Colonic mucosa (tissue), 4 donors: ENCODE measurements at regions not wholly inside any gene's neighbourhood (a gene's known extent, or its start where the extent isn't known, plus 50 kb on each side); places are given as distances from the start of the nearest gene placed in this dataset.

Experiments used
- DNase-seq: peaks from one replicate; pipeline ENCODE4 v3.0.0-alpha.2; 2020
- H3K27ac ChIP-seq: fragments of 200-600 bp; one replicate; pipeline ENCODE4 v1.8.0; 2021
- H3K27me3 ChIP-seq: fragments of 200-600 bp; one replicate; pipeline ENCODE4 v1.8.0; 2021
- H3K36me3 ChIP-seq: fragments of 200-600 bp; one replicate; pipeline ENCODE4 v1.8.0; 2021
- H3K4me1 ChIP-seq: fragments of 200-600 bp; one replicate; pipeline ENCODE4 v1.8.0; 2021; ENCODE audit warnings: mild to moderate bottlenecking
- H3K4me3 ChIP-seq: fragments of 200-600 bp; one replicate; pipeline ENCODE4 v1.8.0; 2021
- H3K9ac ChIP-seq, 2 donors: one replicate each; pipeline ENCODE4 v1.7.0; 2013; ENCODE audit warnings: control low read depth in 2 of 2, low read depth in 2 of 2, low read length in 2 of 2
- H3K9me3 ChIP-seq: fragments of 200-600 bp; one replicate; pipeline ENCODE4 v1.8.0; 2021
- CTCF ChIP-seq: fragments of 200-600 bp; IDR thresholded peaks from one replicate; pipeline ENCODE4 v1.8.0; 2022; ENCODE audit warnings: antibody characterized with exemption, mild to moderate bottlenecking
- intact Hi-C: fragments of 100-400 bp; cut with DNase I; formaldehyde crosslinking; loops from one replicate; pipeline ENCODE4 v1.14.1; 2022
- donor health status: healthy.
- donor health status: DM: no; HTN: no; CAD: no.
- donor health status: DM: no; HTN: no; CAD: no.

GRCh38 chr11:16494918-16495691, 138.8 kb upstream of the SOX6 start:
- no peak for TF ChIP-seq CTCF
- no peak overlapping the region for H3K27ac ChIP-seq
- DNase-seq = no peak
- no peak overlapping the region for H3K4me3 ChIP-seq
- no peak overlapping the region for H3K9ac ChIP-seq
- H3K4me1 ChIP-seq = no peaks in the 10 kb centered on the region
- H3K9me3 ChIP-seq = no peaks in the 10 kb centered on the region
- no peaks in the 10 kb centered on the region for H3K27me3 ChIP-seq
- intact Hi-C loops = no loop called here
- no peaks in the 10 kb centered on the region for H3K36me3 ChIP-seq

GRCh38 chr11:16484434-16484833, 128.1 kb upstream of the SOX6 start:
- no peak for DNase-seq
- Histone ChIP-seq H3K27ac (no peak overlapping the region), H3K9ac (no peak overlapping the region), H3K4me1 (no peaks in the 10 kb centered on the region), H3K4me3 (no peak overlapping the region), H3K36me3 (no peaks in the 10 kb centered on the region), H3K27me3 (no peaks in the 10 kb centered on the region), H3K9me3 (no peaks in the 10 kb centered on the region)
- no peak for TF ChIP-seq CTCF
- intact Hi-C loops = no loop called here

- no peaks in the 10 kb centered on the region for H3K36me3 ChIP-seq
- H3K9me3 ChIP-seq = no peaks in the 10 kb centered on the region
- no peaks in the 10 kb centered on the region for H3K4me1 ChIP-seq
- H3K9ac ChIP-seq = no peak overlapping the region
- TF ChIP-seq CTCF = no peak
- no peak overlapping the region for H3K4me3 ChIP-seq
- DNase-seq = no peak
- intact Hi-C loops = no loop called here
- H3K27ac ChIP-seq = no peak overlapping the region
- H3K27me3 ChIP-seq = no peaks in the 10 kb centered on the region
Measured at GRCh38 chr11:16474659-16475058, 118.3 kb upstream of the SOX6 start.

- Histone ChIP-seq H3K4me3 (no peak overlapping the region), H3K4me1 (no peaks in the 10 kb centered on the region), H3K9me3 (no peaks in the 10 kb centered on the region), H3K36me3 (no peaks in the 10 kb centered on the region), H3K9ac (no peak overlapping the region), H3K27ac (no peak overlapping the region), H3K27me3 (no peaks in the 10 kb centered on the region)
- intact Hi-C loops = no loop called here
- no peak for DNase-seq
- no peak for TF ChIP-seq CTCF
Measured at GRCh38 chr11:16469968-16470367, 113.6 kb upstream of the SOX6 start.

GRCh38 chr11:16468735-16469453, 112.5 kb upstream of the SOX6 start:
- no peak for DNase-seq
- Histone ChIP-seq H3K4me1 (no peaks in the 10 kb centered on the region), H3K9ac (no peak overlapping the region), H3K27ac (no peak overlapping the region), H3K9me3 (no peaks in the 10 kb centered on the region), H3K27me3 (no peaks in the 10 kb centered on the region), H3K36me3 (no peaks in the 10 kb centered on the region), H3K4me3 (no peak overlapping the region)
- no peak for TF ChIP-seq CTCF
- intact Hi-C loops = no loop called here
